Adipocyte (in vitro differentiated cells): ENCODE measurements at regions not wholly inside any gene's neighbourhood (a gene's known extent, or its start where the extent isn't known, plus 50 kb on each side); places are given as distances from the start of the nearest gene placed in this dataset.

Source experiments
- DNase-seq: peaks from one replicate; pipeline ENCODE4 v3.0.0-alpha.2; 2015; ENCODE audit warnings: low read depth
- H3K27me3 ChIP-seq: replicated peaks from 2 replicates; pipeline ENCODE4 v1.7.0; 2013; ENCODE audit warnings: mild to moderate bottlenecking, low read length, moderate library complexity; ENCODE audit not compliant: control insufficient read depth, insufficient read depth
- H3K36me3 ChIP-seq: 2 replicates; pipeline ENCODE4 v1.7.0; 2013; ENCODE audit warnings: low read length, mild to moderate bottlenecking, moderate library complexity; ENCODE audit not compliant: control insufficient read depth, insufficient read depth, severe bottlenecking
- H3K4me1 ChIP-seq: 2 replicates; pipeline ENCODE4 v1.7.0; 2013; ENCODE audit warnings: mild to moderate bottlenecking, low read length, moderate library complexity; ENCODE audit not compliant: control insufficient read depth, insufficient read depth
- H3K4me3 ChIP-seq: 2 replicates; pipeline ENCODE4 v1.7.0; 2013; ENCODE audit warnings: mild to moderate bottlenecking, low read length, moderate library complexity
- H3K9ac ChIP-seq: 2 replicates; pipeline ENCODE4 v1.7.0; 2013; ENCODE audit warnings: mild to moderate bottlenecking, low read length, moderate library complexity
- H3K9me3 ChIP-seq: 2 replicates; pipeline ENCODE4 v1.7.0; 2013; ENCODE audit warnings: mild to moderate bottlenecking, low read length, moderate library complexity; ENCODE audit not compliant: control insufficient read depth

DNA sequence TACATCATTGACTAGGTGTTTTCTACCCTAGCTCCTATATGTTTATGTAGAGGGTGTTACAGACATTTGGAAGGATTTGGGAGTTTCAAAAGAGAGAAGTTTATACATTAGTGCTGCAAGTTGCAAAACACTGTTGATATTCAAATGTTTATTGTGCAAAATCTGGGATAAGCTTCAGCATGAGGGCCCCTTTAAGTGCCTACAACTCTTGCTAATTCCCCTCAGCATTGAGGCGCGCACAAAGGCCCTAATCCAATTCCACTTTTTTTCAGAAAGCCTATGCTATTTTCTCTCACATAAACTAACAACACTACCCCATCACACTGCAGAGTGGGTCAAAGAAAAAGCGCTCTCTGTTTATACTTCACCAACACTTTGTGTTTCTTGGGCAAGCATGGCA lies 208.0 kb downstream of the NR2F2 start:
- H3K4me1 ChIP-seq, result no peaks in the 10 kb centered on the region
- H3K4me3 ChIP-seq, result no peak overlapping the region
- DNase-seq, result no peak

DNA sequence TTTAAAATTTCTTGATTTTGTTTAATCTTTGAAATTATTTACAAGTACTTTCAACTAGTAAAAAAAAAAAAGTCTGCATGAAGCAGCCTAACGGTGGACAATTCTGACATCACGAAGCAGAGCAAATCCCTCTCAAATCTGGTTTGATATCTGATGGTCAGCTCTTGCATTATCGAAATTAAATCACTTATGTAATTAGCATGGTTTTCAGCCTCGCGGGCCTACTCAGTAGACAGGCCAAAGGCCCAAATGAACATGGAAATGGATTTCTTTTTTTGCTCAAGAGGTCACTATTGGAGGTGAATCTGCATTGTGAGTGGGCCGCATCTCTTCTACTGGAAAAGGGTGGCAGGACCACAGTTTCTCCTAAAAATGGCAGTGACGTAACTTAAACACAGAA lies 209.8 kb downstream of the NR2F2 start:
- no peaks in the 10 kb centered on the region for H3K36me3 ChIP-seq

More for the DNA sequence above, 208.0 kb downstream of the NR2F2 start:
- Histone ChIP-seq H3K9me3 (no peaks in the 10 kb centered on the region), H3K27me3 (no peaks in the 10 kb centered on the region), H3K9ac (no peak overlapping the region), H3K36me3 (no peaks in the 10 kb centered on the region)

DNA sequence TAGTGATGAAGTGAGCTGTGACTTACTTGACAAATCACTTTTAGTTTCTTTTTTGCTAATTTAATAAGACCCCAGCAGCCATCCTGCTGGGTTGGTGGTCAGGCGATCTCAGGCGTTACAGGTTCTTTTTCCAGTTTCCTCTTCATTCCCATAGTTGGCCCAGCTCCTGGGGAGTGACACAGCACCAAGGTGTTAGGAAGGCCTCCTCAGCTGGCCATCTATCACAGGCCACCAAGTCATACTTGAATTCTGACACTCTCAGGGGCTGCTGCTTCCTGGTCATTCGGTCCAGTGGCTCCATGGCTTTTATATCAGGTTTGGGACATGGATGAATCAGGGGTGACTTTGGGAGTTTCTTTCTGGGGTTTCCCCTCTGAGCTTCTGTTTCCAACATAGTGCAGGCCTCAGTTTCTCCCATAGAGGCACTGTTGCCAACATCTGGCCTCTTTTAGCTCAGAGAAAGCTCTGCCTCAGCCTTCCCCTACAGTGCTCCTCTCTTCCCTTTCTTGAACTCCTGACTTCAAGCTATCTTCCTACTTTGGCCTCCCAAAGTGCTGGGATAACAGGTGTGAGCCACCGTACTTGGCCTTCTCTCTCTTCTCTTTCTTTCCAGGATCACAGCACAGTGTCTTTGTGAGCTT lies 211.8 kb downstream of the NR2F2 start:
- no peak overlapping the region for H3K4me3 ChIP-seq
- no peaks in the 10 kb centered on the region for H3K9me3 ChIP-seq
- no peaks in the 10 kb centered on the region for H3K36me3 ChIP-seq
- H3K4me1 ChIP-seq, result no peaks in the 10 kb centered on the region
- H3K27me3 ChIP-seq, result no peaks in the 10 kb centered on the region
- H3K9ac ChIP-seq, result no peak overlapping the region
- no peak for DNase-seq

More for the DNA sequence above, 209.8 kb downstream of the NR2F2 start:
- no peak for DNase-seq
- no peaks in the 10 kb centered on the region for H3K9me3 ChIP-seq
- H3K27me3 ChIP-seq, result no peaks in the 10 kb centered on the region
- no peak overlapping the region for H3K4me3 ChIP-seq
- H3K4me1 ChIP-seq, result no peaks in the 10 kb centered on the region
- H3K9ac ChIP-seq, result no peak overlapping the region

DNA sequence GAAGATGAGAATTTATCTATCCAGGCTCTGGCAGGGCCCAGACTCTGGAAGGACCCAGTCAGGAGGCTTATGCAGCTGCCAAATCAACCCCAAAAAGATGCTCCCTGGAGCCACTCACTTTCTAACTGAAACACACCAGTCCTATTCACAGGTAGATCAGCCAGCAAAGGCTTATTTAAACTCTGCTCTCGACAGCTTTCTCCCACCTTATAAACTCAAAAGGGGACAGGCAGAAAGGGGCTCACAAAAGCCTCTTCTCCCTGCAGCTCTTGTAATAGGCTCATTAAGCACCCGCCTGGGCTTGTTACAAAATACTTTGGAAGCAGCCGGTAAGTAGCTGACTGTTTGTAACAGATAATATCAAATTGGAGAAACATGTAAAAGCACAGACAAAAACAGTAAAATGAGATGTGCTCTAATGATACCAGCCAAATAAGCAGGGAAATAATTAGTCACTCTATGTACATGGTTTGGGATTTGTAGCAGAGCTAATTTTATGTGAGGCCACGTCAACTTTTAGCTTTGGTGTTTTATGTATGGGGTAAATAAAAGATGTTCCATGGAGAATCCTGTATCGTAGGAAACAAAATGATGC lies 213.8 kb downstream of the NR2F2 start:
- no peak overlapping the region for H3K9ac ChIP-seq
- no peaks in the 10 kb centered on the region for H3K9me3 ChIP-seq
- H3K27me3 ChIP-seq, result no peaks in the 10 kb centered on the region
- H3K36me3 ChIP-seq, result no peaks in the 10 kb centered on the region
- DNase-seq, result no peak
- no peaks in the 10 kb centered on the region for H3K4me1 ChIP-seq
- no peak overlapping the region for H3K4me3 ChIP-seq

DNA sequence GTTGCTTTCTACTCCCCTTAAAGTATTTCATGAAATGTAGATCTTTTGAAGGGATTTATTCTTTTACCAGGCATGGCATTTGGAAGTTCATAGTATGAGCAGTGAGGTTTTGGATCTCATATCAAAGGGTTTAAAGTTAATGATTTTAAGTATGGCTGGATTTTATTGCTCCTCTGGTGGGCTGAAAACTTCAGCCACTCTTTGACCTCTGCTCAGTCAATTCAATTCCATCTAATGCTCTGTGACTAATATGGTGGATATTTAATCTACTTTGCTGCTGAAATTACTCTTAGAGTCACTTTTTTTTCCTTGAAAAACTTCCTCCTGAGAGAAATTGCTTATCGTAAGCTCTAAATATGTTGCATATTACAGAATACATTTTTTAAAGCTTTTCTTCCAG lies 218.6 kb downstream of the NR2F2 start:
- H3K27me3 ChIP-seq, result no peaks in the 10 kb centered on the region
- DNase-seq, result no peak

DNA sequence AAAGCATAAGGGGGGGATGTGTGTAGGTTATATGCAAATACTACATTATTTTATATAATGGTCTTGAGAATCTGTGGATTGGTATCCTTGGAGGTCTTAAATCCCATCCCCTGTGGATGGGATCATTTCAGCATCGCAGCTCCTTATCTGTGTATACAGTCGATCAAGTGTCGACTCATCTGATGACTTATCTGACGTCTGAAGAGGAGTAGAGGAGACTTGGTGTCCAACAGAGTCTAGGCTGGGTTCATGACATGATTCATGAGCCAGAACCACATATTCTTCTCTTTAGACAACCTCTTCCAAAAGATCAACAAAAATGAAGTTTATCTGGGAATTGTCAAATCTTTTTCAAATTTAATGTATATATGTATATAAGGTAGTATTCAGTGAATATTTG lies 220.7 kb downstream of the NR2F2 start:
- Histone ChIP-seq H3K27me3 (peaks cover 6% of the 10 kb centered on the region), H3K36me3 (no peaks in the 10 kb centered on the region), H3K4me1 (no peaks in the 10 kb centered on the region), H3K9me3 (no peaks in the 10 kb centered on the region), H3K4me3 (no peak overlapping the region), H3K9ac (no peak overlapping the region)
- DNase-seq, result no peak

More for the DNA sequence above, 218.6 kb downstream of the NR2F2 start:
- Histone ChIP-seq H3K4me3 (no peak overlapping the region), H3K4me1 (no peaks in the 10 kb centered on the region), H3K9me3 (no peaks in the 10 kb centered on the region), H3K9ac (no peak overlapping the region), H3K36me3 (no peaks in the 10 kb centered on the region)

DNA sequence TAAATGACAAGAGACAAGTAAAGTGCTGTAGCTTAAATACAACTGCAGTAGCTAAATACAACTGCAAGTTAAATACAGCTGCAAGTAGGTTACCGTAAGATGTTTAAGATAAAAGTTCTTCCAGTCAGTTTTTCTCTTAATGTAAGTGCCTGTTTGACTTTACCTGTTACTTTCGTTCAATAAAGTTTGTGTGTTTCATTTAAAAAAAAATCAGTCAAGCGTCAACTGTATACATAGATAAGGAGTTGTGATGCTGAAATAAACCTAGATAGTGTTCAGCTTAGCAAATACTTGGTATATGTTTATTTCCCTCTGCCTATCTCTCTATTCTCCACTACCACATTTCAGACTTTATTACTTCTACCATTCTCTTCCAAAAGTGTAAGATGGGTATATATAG lies 221.2 kb downstream of the NR2F2 start:
- Histone ChIP-seq H3K36me3 (no peaks in the 10 kb centered on the region), H3K4me1 (no peaks in the 10 kb centered on the region), H3K4me3 (no peak overlapping the region), H3K9ac (no peak overlapping the region), H3K9me3 (no peaks in the 10 kb centered on the region), H3K27me3 (peaks cover 6% of the 10 kb centered on the region)
- no peak for DNase-seq

DNA sequence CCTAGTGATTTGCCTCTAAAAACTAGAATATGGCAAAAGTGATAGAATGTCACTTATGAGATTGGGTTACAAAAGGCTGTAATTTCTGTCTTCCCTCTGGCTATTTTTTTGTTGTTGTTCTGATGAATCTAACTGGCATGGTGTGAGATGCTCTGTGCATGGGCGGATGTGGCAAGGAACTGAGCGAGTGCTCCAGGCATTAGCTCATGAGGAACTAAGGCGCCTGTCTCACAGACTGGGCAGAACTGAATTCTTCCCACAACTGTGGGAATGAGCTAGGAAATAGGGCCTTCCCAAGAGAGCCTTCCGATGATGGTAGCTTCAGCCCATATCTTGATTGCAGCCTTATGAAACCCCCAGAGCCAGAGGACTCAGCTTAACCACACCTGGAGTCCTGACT lies 222.5 kb downstream of the NR2F2 start:
- Histone ChIP-seq H3K9ac (no peak overlapping the region), H3K36me3 (no peaks in the 10 kb centered on the region), H3K9me3 (no peaks in the 10 kb centered on the region), H3K4me1 (no peaks in the 10 kb centered on the region), H3K27me3 (peaks cover 6% of the 10 kb centered on the region), H3K4me3 (no peak overlapping the region)
- no peak for DNase-seq

DNA sequence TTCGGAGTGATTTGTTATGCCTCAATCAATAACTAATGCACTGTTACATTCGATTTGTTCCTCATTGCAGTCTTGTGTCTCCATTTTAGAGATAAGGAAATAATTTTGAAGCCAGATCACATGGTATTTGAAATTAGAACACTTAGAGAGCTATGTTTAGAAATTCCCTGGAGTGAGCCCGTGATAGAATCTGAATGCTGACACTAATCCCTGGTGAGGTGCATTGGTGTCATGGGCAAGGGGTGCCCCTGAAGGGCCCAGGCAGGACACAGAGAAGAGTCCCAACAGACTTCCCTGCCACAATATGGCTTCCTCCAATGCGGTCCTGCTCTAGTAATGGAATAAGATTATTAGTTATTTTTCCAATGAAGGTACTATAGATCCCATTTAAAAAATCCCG lies 223.0 kb downstream of the NR2F2 start:
- H3K4me1 ChIP-seq, result no peaks in the 10 kb centered on the region
- no peaks in the 10 kb centered on the region for H3K9me3 ChIP-seq
- peaks cover 6% of the 10 kb centered on the region for H3K27me3 ChIP-seq
- no peaks in the 10 kb centered on the region for H3K36me3 ChIP-seq
- no peak overlapping the region for H3K4me3 ChIP-seq
- H3K9ac ChIP-seq, result no peak overlapping the region
- no peak for DNase-seq

DNA sequence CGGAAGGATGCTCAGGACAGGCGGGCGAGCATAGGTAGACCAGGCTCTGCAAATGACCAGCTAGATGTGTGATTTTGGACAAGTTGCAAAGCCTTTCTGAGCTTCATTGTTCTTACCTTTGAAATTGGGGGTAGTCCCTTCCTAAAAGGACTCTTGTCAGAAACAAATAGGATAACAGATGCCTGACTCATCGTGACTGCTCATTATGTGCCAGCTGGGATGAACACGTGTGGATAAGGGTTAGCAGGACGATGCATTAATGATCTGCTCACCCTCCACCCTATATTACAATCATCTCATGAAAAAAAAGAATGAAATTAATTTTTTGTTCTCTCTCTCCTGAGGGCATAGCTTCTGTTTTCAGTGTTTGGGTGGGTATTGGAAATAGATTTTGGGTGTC lies 223.4 kb downstream of the NR2F2 start:
- no peaks in the 10 kb centered on the region for H3K36me3 ChIP-seq
- no peaks in the 10 kb centered on the region for H3K4me1 ChIP-seq
- no peak for DNase-seq
- no peaks in the 10 kb centered on the region for H3K9me3 ChIP-seq
- H3K9ac ChIP-seq, result no peak overlapping the region
- no peak overlapping the region for H3K4me3 ChIP-seq
- peaks cover 6% of the 10 kb centered on the region for H3K27me3 ChIP-seq

DNA sequence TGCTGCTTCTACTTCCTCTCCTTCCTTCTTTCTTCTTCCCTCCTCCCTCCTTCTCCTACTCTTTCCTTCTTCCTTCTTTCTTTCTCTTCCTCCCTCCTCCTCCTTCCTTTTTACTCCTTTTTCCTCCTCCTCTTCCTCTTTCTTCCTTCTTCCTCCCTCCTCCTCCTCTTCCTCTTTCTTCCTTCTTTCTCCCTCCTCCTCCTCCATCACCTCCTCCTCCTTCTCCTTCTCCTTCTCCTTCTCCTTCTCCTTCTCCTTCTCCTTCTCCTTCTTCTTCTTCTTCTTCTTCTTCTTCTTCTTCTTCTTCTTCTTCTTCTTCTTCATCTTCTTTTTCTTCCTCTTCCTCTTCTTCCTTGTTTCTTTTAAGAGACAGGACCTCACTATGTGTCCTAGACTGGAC lies 224.0 kb downstream of the NR2F2 start:
- no peak for DNase-seq
- H3K4me1 ChIP-seq, result no peaks in the 10 kb centered on the region
- H3K27me3 ChIP-seq, result peaks cover 6% of the 10 kb centered on the region
- H3K4me3 ChIP-seq, result no peak overlapping the region
- H3K36me3 ChIP-seq, result no peaks in the 10 kb centered on the region
- H3K9ac ChIP-seq, result no peak overlapping the region
- no peaks in the 10 kb centered on the region for H3K9me3 ChIP-seq

DNA sequence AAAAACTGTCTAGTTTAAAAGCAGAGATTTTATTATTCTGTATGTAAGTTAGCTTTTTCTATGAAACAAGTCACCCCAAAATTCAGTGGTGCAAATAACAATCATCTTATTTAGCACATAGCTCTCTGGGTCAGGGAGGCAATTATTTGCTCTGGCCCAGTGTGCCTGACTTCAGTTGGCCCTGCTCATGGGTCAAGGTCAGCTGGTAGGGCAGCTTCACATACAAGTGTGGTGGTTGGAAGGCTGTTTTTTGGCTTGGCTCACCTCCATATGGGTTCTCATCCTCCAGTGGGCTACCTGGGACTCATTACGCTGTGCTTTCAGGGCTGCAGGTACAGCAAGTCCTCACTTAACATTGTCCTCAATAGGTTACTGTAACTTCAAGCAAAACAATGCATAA lies 228.6 kb downstream of the NR2F2 start:
- H3K4me1 ChIP-seq, result peaks cover 3% of the 10 kb centered on the region
- DNase-seq, result no peak
- peaks cover 8% of the 10 kb centered on the region for H3K9me3 ChIP-seq
- peaks cover 6% of the 10 kb centered on the region for H3K27me3 ChIP-seq
- no peak overlapping the region for H3K9ac ChIP-seq
- no peaks in the 10 kb centered on the region for H3K36me3 ChIP-seq
- no peak overlapping the region for H3K4me3 ChIP-seq
